SK-N-SH (cell line): ENCODE measurements at regions not wholly inside any gene's neighbourhood (a gene's known extent, or its start where the extent isn't known, plus 50 kb on each side); places are given as distances from the start of the nearest gene placed in this dataset.

Experiments
- CTCF ChIA-PET: fragments of 300-600, 350-600 bp; formaldehyde crosslinking; extraction: SDS; loops from one replicate; lab custom pipeline; 2021; lab: Yijun Ruan, JAX
- POLR2A ChIA-PET: fragments of 350-600 bp; sonication (Branson Sonifier 250); formaldehyde crosslinking; extraction: SDS; loops from one replicate; lab custom pipeline; 2020; ENCODE audit warnings: antibody characterized with exemption, inconsistent platforms; lab: Yijun Ruan, JAX
- DNase-seq: peaks from one replicate; pipeline ENCODE4 v3.0.0; 2012
- H2AFZ ChIP-seq: fragments of 200-600 bp; sonication (generic); 2 replicates; pipeline ENCODE4 v1.8.1; 2016; ENCODE audit warnings: antibody characterized with exemption, mild to moderate bottlenecking, low read depth
- H3F3A ChIP-seq: fragments of 200-600 bp; sonication (generic); replicated peaks from 2 replicates; pipeline ENCODE3; 2016; ENCODE audit warnings: antibody characterized with exemption, mild to moderate bottlenecking; ENCODE audit not compliant: insufficient read depth
- H3K27ac ChIP-seq, 2 experiments: fragments of 200-500 bp in 1 of 2; fragments of 200-600 bp in 1 of 2; sonication (Bioruptor generic) in 1 of 2; sonication (generic), shearing (Covaris generic) in 1 of 2; 2 replicates each; pipeline versions ENCODE4 v1.5.1 to v1.6.1; 2014 to 2016; ENCODE audit warnings: low read depth in 2 of 2, inconsistent platforms in 1 of 2, low read length in 1 of 2, mild to moderate bottlenecking in 1 of 2, mixed read lengths in 1 of 2
- H3K27me3 ChIP-seq: fragments of 200-600 bp; sonication (generic), shearing (Covaris generic); 2 replicates; pipeline ENCODE4 v1.6.1; 2016; ENCODE audit warnings: mixed run types; ENCODE audit not compliant: insufficient read depth
- H3K36me3 ChIP-seq, 2 experiments: fragments of 200-500 bp in 1 of 2; fragments of 200-600 bp in 1 of 2; sonication (Bioruptor generic) in 1 of 2; sonication (generic) in 1 of 2; replicated peaks in 1 of 2; 2 replicates each; pipeline versions ENCODE3 to v1.5.1; 2014 to 2016; ENCODE audit warnings: low read length in 1 of 2, mild to moderate bottlenecking in 1 of 2; ENCODE audit not compliant: insufficient read depth in 2 of 2, control insufficient read depth in 1 of 2
- H3K4me1 ChIP-seq, 2 experiments: fragments of 200-500 bp in 1 of 2; fragments of 200-600 bp in 1 of 2; sonication (Bioruptor generic) in 1 of 2; sonication (generic), shearing (Covaris generic) in 1 of 2; 2 replicates each; pipeline versions ENCODE4 v1.5.1 to v1.6.1; 2014 to 2016; ENCODE audit warnings: low read depth in 1 of 2, low read length in 1 of 2, mixed run types in 1 of 2; ENCODE audit not compliant: insufficient read depth in 2 of 2, control insufficient read depth in 1 of 2
- H3K4me2 ChIP-seq: fragments of 200-600 bp; sonication (generic), shearing (Covaris generic); 2 replicates; pipeline ENCODE4 v1.6.1; 2017; ENCODE audit warnings: mixed run types
- H3K4me3 ChIP-seq, 2 experiments: fragments of 200-500 bp in 1 of 2; fragments of 200-600 bp in 1 of 2; sonication (Bioruptor generic) in 1 of 2; sonication (generic), shearing (Covaris generic) in 1 of 2; 2 replicates each; pipeline versions ENCODE4 v1.5.1 to v1.8.1; 2014 to 2016; ENCODE audit warnings: low read depth in 2 of 2, inconsistent platforms in 1 of 2, low read length in 1 of 2, mild to moderate bottlenecking in 1 of 2, mixed read lengths in 1 of 2, moderate library complexity in 1 of 2
- H3K79me2 ChIP-seq: fragments of 200-600 bp; sonication (generic); 2 replicates; pipeline ENCODE4 v1.8.1; 2017; ENCODE audit warnings: mild to moderate bottlenecking; ENCODE audit not compliant: insufficient read depth
- H3K9ac ChIP-seq: fragments of 200-600 bp; sonication (generic); 2 replicates; pipeline ENCODE4 v1.6.1; 2017; ENCODE audit warnings: mixed run types
- H3K9me2 ChIP-seq: fragments of 200-600 bp; sonication (generic); 2 replicates; pipeline ENCODE4 v1.6.1; 2017; ENCODE audit warnings: mixed run types
- H3K9me3 ChIP-seq: fragments of 200-600 bp; sonication (generic); 2 replicates; pipeline ENCODE4 v1.6.1; 2017; ENCODE audit warnings: mixed run types, mild to moderate bottlenecking, moderate library complexity
- H4K20me1 ChIP-seq: fragments of 200-600 bp; sonication (generic); 2 replicates; pipeline ENCODE4 v1.6.1; 2017; ENCODE audit warnings: mild to moderate bottlenecking, mixed run types; ENCODE audit not compliant: insufficient read depth
- CHD2 ChIP-seq: fragments of 150-350 bp; IDR thresholded peaks from 2 replicates; pipeline ENCODE4 v1.6.1; 2018; ENCODE audit warnings: low read length; ENCODE audit not compliant: partially characterized antibody
- FOXJ3 ChIP-seq: sonication (generic); formaldehyde crosslinking; IDR thresholded peaks from 2 replicates; pipeline ENCODE4 v1.5.1; 2020; ENCODE audit warnings: mild to moderate bottlenecking, missing genetic modification reagents
- FOXM1 ChIP-seq: IDR thresholded peaks from 2 replicates; pipeline ENCODE4 v1.4.0; 2012; ENCODE audit warnings: low read depth, mild to moderate bottlenecking
- MXI1 ChIP-seq: IDR thresholded peaks from 2 replicates; pipeline ENCODE4 v1.6.1; 2012; ENCODE audit warnings: mild to moderate bottlenecking, low read depth, low read length, improper control_type of control experiment
- NFIC ChIP-seq: IDR thresholded peaks from 2 replicates; pipeline ENCODE4 v1.4.0; 2012; ENCODE audit warnings: borderline replicate concordance
- NRF1 ChIP-seq: IDR thresholded peaks from 2 replicates; pipeline ENCODE4 v1.6.1; 2012; ENCODE audit warnings: low read depth, mild to moderate bottlenecking, low read length
- POLR2AphosphoS5 ChIP-seq: IDR thresholded peaks from 2 replicates; pipeline ENCODE4 v1.6.1; 2012; ENCODE audit warnings: low read depth, low read length
- RCOR1 ChIP-seq: fragments of 150-350 bp; IDR thresholded peaks from 2 replicates; pipeline ENCODE4 v1.6.1; 2017; ENCODE audit warnings: antibody characterized with exemption, low read length
- RFX5 ChIP-seq: IDR thresholded peaks from 2 replicates; pipeline ENCODE4 v1.6.1; 2012; ENCODE audit warnings: mild to moderate bottlenecking, improper control_type of control experiment, low read length
- RXRA ChIP-seq: IDR thresholded peaks from 2 replicates; pipeline ENCODE4 v1.4.0; 2012; ENCODE audit warnings: low read depth, mild to moderate bottlenecking, borderline replicate concordance
- SIN3A ChIP-seq: IDR thresholded peaks from 2 replicates; pipeline ENCODE4 v1.6.1; 2012; ENCODE audit warnings: low read depth, mild to moderate bottlenecking, low read length, moderate library complexity, borderline replicate concordance
- TAF1 ChIP-seq: IDR thresholded peaks from 2 replicates; pipeline ENCODE4 v1.6.1; 2012; ENCODE audit warnings: low read depth, mild to moderate bottlenecking, low read length, moderate library complexity, borderline replicate concordance
- WGBS: methylation state at CpG from one replicate; pipeline ENCODE4 v1.1.6; 2017; ENCODE audit warnings: low lambda C conversion rate; 5-methylcytosine and 5-hydroxymethylcytosine counted together
- TF ChIP-seq, protein P1 (sequence below): IDR thresholded peaks from 2 replicates; pipeline ENCODE4 v1.6.1; 2012; ENCODE audit warnings: mild to moderate bottlenecking, low read depth, low read length, moderate library complexity
- TF ChIP-seq, protein P2 (sequence below): fragments of 200-600 bp; sonication (generic); IDR thresholded peaks from 2 replicates; pipeline ENCODE4 v1.6.1; 2017; ENCODE audit warnings: antibody characterized with exemption, mild to moderate bottlenecking, moderate library complexity
- TF ChIP-seq, protein P3 (sequence below): IDR thresholded peaks from 2 replicates; pipeline ENCODE4 v1.4.0; 2012; ENCODE audit warnings: low read depth
- TF ChIP-seq, protein P4 (sequence below): IDR thresholded peaks from 2 replicates; pipeline ENCODE4 v1.4.0; 2012; ENCODE audit warnings: low read depth, borderline replicate concordance
- TF ChIP-seq, protein P5 (sequence below): fragments of 150-350 bp; IDR thresholded peaks from 2 replicates; pipeline ENCODE4 v1.6.1; 2016; ENCODE audit warnings: mild to moderate bottlenecking, low read depth, low read length

DNA sequence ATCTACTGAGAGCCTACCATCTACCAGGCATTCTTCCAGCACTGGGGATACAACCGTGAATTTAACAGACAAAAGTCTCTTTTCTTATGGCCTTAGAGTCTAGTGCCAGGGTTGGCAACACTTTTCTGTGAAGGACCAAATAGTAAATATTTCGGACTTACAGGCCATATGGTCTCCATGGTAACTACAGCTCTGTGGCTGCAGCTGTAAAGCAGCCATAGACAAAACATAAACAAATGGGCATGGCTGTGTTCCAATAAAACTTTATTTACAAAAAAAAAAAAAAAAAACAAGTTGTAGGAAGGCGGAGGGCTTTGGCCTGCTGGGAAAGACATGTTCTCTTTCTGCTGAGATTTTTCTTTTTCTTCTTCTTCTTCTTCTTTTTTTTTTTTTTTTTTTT, 98.7 kb downstream of the ABCC12 start:
- POLR2A ChIA-PET, result interaction anchor here (0.6 kb wide), 1 partner anchor 103 kb away, joined by 3 read pairs; no protein-coding TSS in a partner anchor
- CTCF ChIA-PET, result interaction anchor here (0.7 to 4.2 kb wide), 5 partner anchors 10 to 913 kb away, joined by 3 to 80 read pairs (median 3); partner anchors contain the start of gene NETO2
- no peak overlapping the region for H3K27ac ChIP-seq

More for the DNA sequence above, 98.7 kb downstream of the ABCC12 start:
- H3K79me2 ChIP-seq, result no peaks in the 10 kb centered on the region
- no peaks in the 10 kb centered on the region for H3K36me3 ChIP-seq
- no peaks in the 10 kb centered on the region for H3K9me2 ChIP-seq
- no peak for DNase-seq
- H3K9me3 ChIP-seq, result no peaks in the 10 kb centered on the region
- H3F3A ChIP-seq, result no peaks in the 10 kb centered on the region
- no peak overlapping the region for H3K4me3 ChIP-seq
- no peaks in the 10 kb centered on the region for H4K20me1 ChIP-seq
- 83% methylated on average over 3 of the region's 3 CpGs for WGBS
- no peak overlapping the region for H3K4me2 ChIP-seq
- no peak overlapping the region for H3K9ac ChIP-seq
- H3K4me1 ChIP-seq, result peaks cover 0 to 3% of the 10 kb centered on the region in 2 experiments; a peak in 2 of 4 replicates
- no peaks in the 10 kb centered on the region; the same call in 1 of the 2 replicates for H3K27me3 ChIP-seq
- TF ChIP-seq, protein P1, sequence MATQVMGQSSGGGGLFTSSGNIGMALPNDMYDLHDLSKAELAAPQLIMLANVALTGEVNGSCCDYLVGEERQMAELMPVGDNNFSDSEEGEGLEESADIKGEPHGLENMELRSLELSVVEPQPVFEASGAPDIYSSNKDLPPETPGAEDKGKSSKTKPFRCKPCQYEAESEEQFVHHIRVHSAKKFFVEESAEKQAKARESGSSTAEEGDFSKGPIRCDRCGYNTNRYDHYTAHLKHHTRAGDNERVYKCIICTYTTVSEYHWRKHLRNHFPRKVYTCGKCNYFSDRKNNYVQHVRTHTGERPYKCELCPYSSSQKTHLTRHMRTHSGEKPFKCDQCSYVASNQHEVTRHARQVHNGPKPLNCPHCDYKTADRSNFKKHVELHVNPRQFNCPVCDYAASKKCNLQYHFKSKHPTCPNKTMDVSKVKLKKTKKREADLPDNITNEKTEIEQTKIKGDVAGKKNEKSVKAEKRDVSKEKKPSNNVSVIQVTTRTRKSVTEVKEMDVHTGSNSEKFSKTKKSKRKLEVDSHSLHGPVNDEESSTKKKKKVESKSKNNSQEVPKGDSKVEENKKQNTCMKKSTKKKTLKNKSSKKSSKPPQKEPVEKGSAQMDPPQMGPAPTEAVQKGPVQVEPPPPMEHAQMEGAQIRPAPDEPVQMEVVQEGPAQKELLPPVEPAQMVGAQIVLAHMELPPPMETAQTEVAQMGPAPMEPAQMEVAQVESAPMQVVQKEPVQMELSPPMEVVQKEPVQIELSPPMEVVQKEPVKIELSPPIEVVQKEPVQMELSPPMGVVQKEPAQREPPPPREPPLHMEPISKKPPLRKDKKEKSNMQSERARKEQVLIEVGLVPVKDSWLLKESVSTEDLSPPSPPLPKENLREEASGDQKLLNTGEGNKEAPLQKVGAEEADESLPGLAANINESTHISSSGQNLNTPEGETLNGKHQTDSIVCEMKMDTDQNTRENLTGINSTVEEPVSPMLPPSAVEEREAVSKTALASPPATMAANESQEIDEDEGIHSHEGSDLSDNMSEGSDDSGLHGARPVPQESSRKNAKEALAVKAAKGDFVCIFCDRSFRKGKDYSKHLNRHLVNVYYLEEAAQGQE, result no peak
- TF ChIP-seq FOXM1, result no peak
- TF ChIP-seq NFIC, result no peak
- TF ChIP-seq CHD2, result no peak
- no peak for TF ChIP-seq FOXJ3 (CRISPR knock-in tag)
- TF ChIP-seq SIN3A, result no peak
- no peak for TF ChIP-seq TAF1
- no peak for TF ChIP-seq NRF1
- TF ChIP-seq MXI1, result no peak
- TF ChIP-seq, protein P2, sequence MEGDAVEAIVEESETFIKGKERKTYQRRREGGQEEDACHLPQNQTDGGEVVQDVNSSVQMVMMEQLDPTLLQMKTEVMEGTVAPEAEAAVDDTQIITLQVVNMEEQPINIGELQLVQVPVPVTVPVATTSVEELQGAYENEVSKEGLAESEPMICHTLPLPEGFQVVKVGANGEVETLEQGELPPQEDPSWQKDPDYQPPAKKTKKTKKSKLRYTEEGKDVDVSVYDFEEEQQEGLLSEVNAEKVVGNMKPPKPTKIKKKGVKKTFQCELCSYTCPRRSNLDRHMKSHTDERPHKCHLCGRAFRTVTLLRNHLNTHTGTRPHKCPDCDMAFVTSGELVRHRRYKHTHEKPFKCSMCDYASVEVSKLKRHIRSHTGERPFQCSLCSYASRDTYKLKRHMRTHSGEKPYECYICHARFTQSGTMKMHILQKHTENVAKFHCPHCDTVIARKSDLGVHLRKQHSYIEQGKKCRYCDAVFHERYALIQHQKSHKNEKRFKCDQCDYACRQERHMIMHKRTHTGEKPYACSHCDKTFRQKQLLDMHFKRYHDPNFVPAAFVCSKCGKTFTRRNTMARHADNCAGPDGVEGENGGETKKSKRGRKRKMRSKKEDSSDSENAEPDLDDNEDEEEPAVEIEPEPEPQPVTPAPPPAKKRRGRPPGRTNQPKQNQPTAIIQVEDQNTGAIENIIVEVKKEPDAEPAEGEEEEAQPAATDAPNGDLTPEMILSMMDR, result no peak
- TF ChIP-seq RXRA, result no peak
- TF ChIP-seq RFX5, result no peak
- TF ChIP-seq, protein P3, sequence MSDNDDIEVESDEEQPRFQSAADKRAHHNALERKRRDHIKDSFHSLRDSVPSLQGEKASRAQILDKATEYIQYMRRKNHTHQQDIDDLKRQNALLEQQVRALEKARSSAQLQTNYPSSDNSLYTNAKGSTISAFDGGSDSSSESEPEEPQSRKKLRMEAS, result no peak
- TF ChIP-seq RCOR1, result no peak
- no peak for TF ChIP-seq POLR2AphosphoS5
- TF ChIP-seq, protein P4, sequence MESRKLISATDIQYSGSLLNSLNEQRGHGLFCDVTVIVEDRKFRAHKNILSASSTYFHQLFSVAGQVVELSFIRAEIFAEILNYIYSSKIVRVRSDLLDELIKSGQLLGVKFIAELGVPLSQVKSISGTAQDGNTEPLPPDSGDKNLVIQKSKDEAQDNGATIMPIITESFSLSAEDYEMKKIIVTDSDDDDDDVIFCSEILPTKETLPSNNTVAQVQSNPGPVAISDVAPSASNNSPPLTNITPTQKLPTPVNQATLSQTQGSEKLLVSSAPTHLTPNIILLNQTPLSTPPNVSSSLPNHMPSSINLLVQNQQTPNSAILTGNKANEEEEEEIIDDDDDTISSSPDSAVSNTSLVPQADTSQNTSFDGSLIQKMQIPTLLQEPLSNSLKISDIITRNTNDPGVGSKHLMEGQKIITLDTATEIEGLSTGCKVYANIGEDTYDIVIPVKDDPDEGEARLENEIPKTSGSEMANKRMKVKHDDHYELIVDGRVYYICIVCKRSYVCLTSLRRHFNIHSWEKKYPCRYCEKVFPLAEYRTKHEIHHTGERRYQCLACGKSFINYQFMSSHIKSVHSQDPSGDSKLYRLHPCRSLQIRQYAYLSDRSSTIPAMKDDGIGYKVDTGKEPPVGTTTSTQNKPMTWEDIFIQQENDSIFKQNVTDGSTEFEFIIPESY, result no peak
- TF ChIP-seq, protein P5, sequence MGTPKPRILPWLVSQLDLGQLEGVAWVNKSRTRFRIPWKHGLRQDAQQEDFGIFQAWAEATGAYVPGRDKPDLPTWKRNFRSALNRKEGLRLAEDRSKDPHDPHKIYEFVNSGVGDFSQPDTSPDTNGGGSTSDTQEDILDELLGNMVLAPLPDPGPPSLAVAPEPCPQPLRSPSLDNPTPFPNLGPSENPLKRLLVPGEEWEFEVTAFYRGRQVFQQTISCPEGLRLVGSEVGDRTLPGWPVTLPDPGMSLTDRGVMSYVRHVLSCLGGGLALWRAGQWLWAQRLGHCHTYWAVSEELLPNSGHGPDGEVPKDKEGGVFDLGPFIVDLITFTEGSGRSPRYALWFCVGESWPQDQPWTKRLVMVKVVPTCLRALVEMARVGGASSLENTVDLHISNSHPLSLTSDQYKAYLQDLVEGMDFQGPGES, result no peak
- TF ChIP-seq, all 33 proteins: peak for 0
- H2AFZ ChIP-seq, result no peak overlapping the region
